ENCODE measurements at regions not wholly inside any gene's neighbourhood (a gene's known extent, or its start where the extent isn't known, plus 50 kb on each side); places are given as distances from the start of the nearest gene placed in this dataset.

DNA sequence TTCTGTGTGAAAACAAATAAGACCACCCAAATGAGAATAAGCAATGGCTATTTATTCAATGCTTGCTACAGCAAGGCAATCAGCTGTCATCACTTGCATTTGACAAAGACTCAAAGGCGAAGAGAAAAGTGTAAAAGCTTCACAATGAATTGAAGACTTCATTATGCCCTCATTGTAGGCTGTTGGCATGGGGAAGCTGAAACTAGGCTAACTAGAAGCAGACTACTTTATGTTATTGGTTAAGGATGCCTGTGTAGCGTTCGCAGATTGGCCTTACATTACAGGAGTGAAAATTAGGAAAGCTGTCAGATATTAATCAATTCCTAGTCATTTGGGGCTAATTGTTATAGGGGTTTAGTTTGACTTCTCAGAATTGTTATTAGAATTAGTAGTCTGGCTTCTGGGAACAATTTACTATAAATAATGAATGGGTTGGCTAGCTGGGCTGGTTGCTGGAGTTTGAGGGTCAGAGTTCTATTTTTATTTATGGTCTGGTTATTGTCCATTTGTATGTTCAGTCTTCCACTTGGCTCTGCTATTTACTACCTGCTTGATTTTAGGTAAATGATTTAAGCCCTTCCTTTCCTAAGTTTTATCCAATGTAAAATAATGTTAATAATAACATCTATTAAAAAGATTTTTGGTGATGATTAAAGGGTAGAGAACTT is 437.2 kb upstream of the SYT4 start:
- TF ChIP-seq POLR2A (IDR thresholded peaks at IDR 0.05) = no peak
- TF ChIP-seq, protein P1, sequence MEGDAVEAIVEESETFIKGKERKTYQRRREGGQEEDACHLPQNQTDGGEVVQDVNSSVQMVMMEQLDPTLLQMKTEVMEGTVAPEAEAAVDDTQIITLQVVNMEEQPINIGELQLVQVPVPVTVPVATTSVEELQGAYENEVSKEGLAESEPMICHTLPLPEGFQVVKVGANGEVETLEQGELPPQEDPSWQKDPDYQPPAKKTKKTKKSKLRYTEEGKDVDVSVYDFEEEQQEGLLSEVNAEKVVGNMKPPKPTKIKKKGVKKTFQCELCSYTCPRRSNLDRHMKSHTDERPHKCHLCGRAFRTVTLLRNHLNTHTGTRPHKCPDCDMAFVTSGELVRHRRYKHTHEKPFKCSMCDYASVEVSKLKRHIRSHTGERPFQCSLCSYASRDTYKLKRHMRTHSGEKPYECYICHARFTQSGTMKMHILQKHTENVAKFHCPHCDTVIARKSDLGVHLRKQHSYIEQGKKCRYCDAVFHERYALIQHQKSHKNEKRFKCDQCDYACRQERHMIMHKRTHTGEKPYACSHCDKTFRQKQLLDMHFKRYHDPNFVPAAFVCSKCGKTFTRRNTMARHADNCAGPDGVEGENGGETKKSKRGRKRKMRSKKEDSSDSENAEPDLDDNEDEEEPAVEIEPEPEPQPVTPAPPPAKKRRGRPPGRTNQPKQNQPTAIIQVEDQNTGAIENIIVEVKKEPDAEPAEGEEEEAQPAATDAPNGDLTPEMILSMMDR (IDR thresholded peaks at IDR 0.05) = no peak
